ENCODE measurements at regions not wholly inside any gene's neighbourhood (a gene's known extent, or its start where the extent isn't known, plus 50 kb on each side); places are given as distances from the start of the nearest gene placed in this dataset.
A peak's percentile ranks its signal among the peaks of the same experiment; 100 is the strongest.

- Mint-ChIP-seq H3K27ac (no peak overlapping the region), H3K4me3 (no peak overlapping the region), H3K27me3 (peaks cover 0 to 7% of the 10 kb centered on the region in 2 donors), H3K4me1 (ENCODE audit: low read depth in 2 of 2) (peaks cover 7 to 16% of the 10 kb centered on the region in 2 donors), H3K9me3 (peaks cover 8% of the 10 kb centered on the region), H3K36me3 (peaks cover 8% of the 10 kb centered on the region)
- DNase-seq (ENCODE audit: low spot score): no peak
- no peak for ATAC-seq
Observed at GRCh38 chr3:111338059-111338698, 203.8 kb upstream of the CD96 start.

GRCh38 chr3:111339017-111339416 is 203.0 kb upstream of the CD96 start:
- peaks cover 7 to 16% of the 10 kb centered on the region in 2 donors for H3K4me1 Mint-ChIP-seq (ENCODE audit: low read depth in 2 of 2)
- DNase-seq (ENCODE audit: low spot score): no peak
- no peak for ATAC-seq
- H3K9me3 Mint-ChIP-seq: peaks cover 8% of the 10 kb centered on the region
- H3K36me3 Mint-ChIP-seq: peaks cover 8% of the 10 kb centered on the region
- no peak overlapping the region for H3K4me3 Mint-ChIP-seq
- H3K27me3 Mint-ChIP-seq: peaks cover 0 to 8% of the 10 kb centered on the region in 2 donors
- no peak overlapping the region for H3K27ac Mint-ChIP-seq

GRCh38 chr3:111351334-111351733 is 190.7 kb upstream of the CD96 start:
- DNase-seq (ENCODE audit: low spot score) (no peak), ATAC-seq (no peak)
- Mint-ChIP-seq H3K36me3 (peaks cover 4% of the 10 kb centered on the region), H3K4me3 (no peak overlapping the region), H3K27ac (no peak overlapping the region), H3K4me1 (ENCODE audit: low read depth in 2 of 2) (no peaks in the 10 kb centered on the region), H3K27me3 (peaks cover 4 to 10% of the 10 kb centered on the region in 2 donors), H3K9me3 (no peaks in the 10 kb centered on the region)

- Mint-ChIP-seq H3K9me3 (no peaks in the 10 kb centered on the region), H3K4me1 (ENCODE audit: low read depth in 2 of 2) (no peaks in the 10 kb centered on the region), H3K27me3 (peaks cover 3 to 6% of the 10 kb centered on the region in 2 donors), H3K4me3 (no peak overlapping the region), H3K36me3 (peaks cover 4% of the 10 kb centered on the region), H3K27ac (no peak overlapping the region)
- no peak for DNase-seq (ENCODE audit: low spot score)
- no peak for ATAC-seq
Observed at GRCh38 chr3:111352585-111352984, 189.4 kb upstream of the CD96 start.

GRCh38 chr3:111359261-111360030 is 182.6 kb upstream of the CD96 start:
- no peak for ATAC-seq
- no peak overlapping the region for H3K4me3 Mint-ChIP-seq
- peaks cover 0 to 3% of the 10 kb centered on the region in 2 donors for H3K27me3 Mint-ChIP-seq

GRCh38 chr3:111362381-111363009 is 179.5 kb upstream of the CD96 start:
- H3K27me3 Mint-ChIP-seq: peaks cover 0 to 3% of the 10 kb centered on the region in 2 donors
- DNase-seq (ENCODE audit: low spot score) (no peak), ATAC-seq (no peak)
- no peaks in the 10 kb centered on the region for H3K4me1 Mint-ChIP-seq (ENCODE audit: low read depth in 2 of 2)
- no peaks in the 10 kb centered on the region for H3K9me3 Mint-ChIP-seq
- no peak overlapping the region for H3K27ac Mint-ChIP-seq
- no peaks in the 10 kb centered on the region for H3K36me3 Mint-ChIP-seq
- no peak overlapping the region for H3K4me3 Mint-ChIP-seq

More at GRCh38 chr3:111359261-111360030, 182.6 kb upstream of the CD96 start:
- H3K36me3 Mint-ChIP-seq: no peaks in the 10 kb centered on the region
- no peak overlapping the region for H3K27ac Mint-ChIP-seq
- no peak for DNase-seq (ENCODE audit: low spot score)
- no peaks in the 10 kb centered on the region for H3K9me3 Mint-ChIP-seq
- H3K4me1 Mint-ChIP-seq (ENCODE audit: low read depth in 2 of 2): no peaks in the 10 kb centered on the region

GRCh38 chr3:111366515-111366914 is 175.5 kb upstream of the CD96 start:
- H3K4me3 Mint-ChIP-seq: no peak overlapping the region
- ATAC-seq: no peak
- peaks cover 7% of the 10 kb centered on the region for H3K9me3 Mint-ChIP-seq
- no peaks in the 10 kb centered on the region for H3K4me1 Mint-ChIP-seq (ENCODE audit: low read depth in 2 of 2)
- no peak for DNase-seq (ENCODE audit: low spot score)
- H3K27ac Mint-ChIP-seq: no peak overlapping the region
- peaks cover 18% of the 10 kb centered on the region for H3K36me3 Mint-ChIP-seq
- H3K27me3 Mint-ChIP-seq: peaks cover 0 to 3% of the 10 kb centered on the region in 2 donors

- no peak for ATAC-seq
Observed at GRCh38 chr3:111368056-111368455, 173.9 kb upstream of the CD96 start.

GRCh38 chr3:111369958-111370357 is 172.0 kb upstream of the CD96 start:
- no peak overlapping the region for H3K4me3 Mint-ChIP-seq
- peaks cover 12% of the 10 kb centered on the region for H3K9me3 Mint-ChIP-seq
- no peak for DNase-seq (ENCODE audit: low spot score)
- H3K36me3 Mint-ChIP-seq: peaks cover 35% of the 10 kb centered on the region
- no peak for ATAC-seq
- H3K27ac Mint-ChIP-seq: no peak overlapping the region
- H3K27me3 Mint-ChIP-seq: peaks cover 11 to 13% of the 10 kb centered on the region in 2 donors
- H3K4me1 Mint-ChIP-seq (ENCODE audit: low read depth in 2 of 2): no peaks in the 10 kb centered on the region

More at GRCh38 chr3:111368056-111368455, 173.9 kb upstream of the CD96 start:
- Mint-ChIP-seq H3K4me3 (no peak overlapping the region), H3K36me3 (peaks cover 20% of the 10 kb centered on the region), H3K27ac (no peak overlapping the region), H3K27me3 (peaks cover 0 to 3% of the 10 kb centered on the region in 2 donors), H3K4me1 (ENCODE audit: low read depth in 2 of 2) (no peaks in the 10 kb centered on the region), H3K9me3 (peaks cover 7% of the 10 kb centered on the region)
- DNase-seq (ENCODE audit: low spot score): no peak

- H3K9me3 Mint-ChIP-seq: peaks cover 14% of the 10 kb centered on the region
- ATAC-seq: no peak
- H3K36me3 Mint-ChIP-seq: peaks cover 50% of the 10 kb centered on the region
- DNase-seq (ENCODE audit: low spot score): no peak
- no peak overlapping the region for H3K27ac Mint-ChIP-seq
- H3K4me1 Mint-ChIP-seq (ENCODE audit: low read depth in 2 of 2): no peaks in the 10 kb centered on the region
- peaks cover 19 to 28% of the 10 kb centered on the region in 2 donors for H3K27me3 Mint-ChIP-seq
- no peak overlapping the region for H3K4me3 Mint-ChIP-seq
Observed at GRCh38 chr3:111373239-111373638, 168.8 kb upstream of the CD96 start.

GRCh38 chr3:111373861-111374260 is 168.1 kb upstream of the CD96 start:
- no peak for DNase-seq (ENCODE audit: low spot score)
- Mint-ChIP-seq H3K27ac (no peak overlapping the region), H3K9me3 (peaks cover 14% of the 10 kb centered on the region), H3K27me3 (peaks cover 22 to 28% of the 10 kb centered on the region in 2 donors), H3K4me3 (no peak overlapping the region), H3K4me1 (ENCODE audit: low read depth in 2 of 2) (no peaks in the 10 kb centered on the region), H3K36me3 (peaks cover 50% of the 10 kb centered on the region)
- no peak for ATAC-seq

- ATAC-seq: no peak
- no peak overlapping the region for H3K27ac Mint-ChIP-seq
- H3K27me3 Mint-ChIP-seq: peaks cover 10 to 18% of the 10 kb centered on the region in 2 donors
- no peak for DNase-seq (ENCODE audit: low spot score)
- peaks cover 10% of the 10 kb centered on the region for H3K36me3 Mint-ChIP-seq
- H3K9me3 Mint-ChIP-seq: no peaks in the 10 kb centered on the region
- no peaks in the 10 kb centered on the region for H3K4me1 Mint-ChIP-seq (ENCODE audit: low read depth in 2 of 2)
- H3K4me3 Mint-ChIP-seq: no peak overlapping the region
Observed at GRCh38 chr3:111385971-111386495, 156.0 kb upstream of the CD96 start.

GRCh38 chr3:111392894-111393398 is 149.1 kb upstream of the CD96 start:
- ATAC-seq: peak; percentile 93
- Mint-ChIP-seq H3K36me3 (peaks cover 11% of the 10 kb centered on the region), H3K4me3 (peak overlapping the region; percentile 47), H3K4me1 (ENCODE audit: low read depth in 2 of 2) (peaks cover 21 to 23% of the 10 kb centered on the region in 2 donors), H3K27me3 (no peaks in the 10 kb centered on the region), H3K9me3 (peaks cover 3% of the 10 kb centered on the region), H3K27ac (peak overlapping the region; percentile 48 to 51)
- DNase-seq (ENCODE audit: low spot score): peak; percentile 71

All from natural killer cell treated with Interleukin-12 subunit alpha and Interleukin-12 subunit beta and Interleukin-15 and Interleukin-18, amount 100 ng/mL, for 72 hours (primary cell).